GM23248 (cell line): ENCODE measurements at regions not wholly inside any gene's neighbourhood (a gene's known extent, or its start where the extent isn't known, plus 50 kb on each side); places are given as distances from the start of the nearest gene placed in this dataset.
"Not testable (repeated sequence)": the region's sequence is repeated elsewhere in the genome, so short reads cannot be mapped to it uniquely, and the experiment has no call there.

Experiments
- DNase-seq: peaks from one replicate; pipeline ENCODE4 v3.0.0-alpha.2; 2015
- H2AFZ ChIP-seq: fragments of 200-600 bp; sonication (generic); 2 replicates; pipeline ENCODE4 v1.6.1; 2016; ENCODE audit warnings: antibody characterized with exemption
- H3F3A ChIP-seq: fragments of 200-600 bp; sonication (generic); 2 replicates; pipeline ENCODE4 v1.6.1; 2016; ENCODE audit warnings: mild to moderate bottlenecking, antibody characterized with exemption, mixed run types; ENCODE audit not compliant: insufficient read depth
- H3K27ac ChIP-seq: fragments of 200-600 bp; sonication (generic); 2 replicates; pipeline ENCODE4 v1.5.1; 2016; ENCODE audit warnings: mild to moderate bottlenecking
- H3K27me3 ChIP-seq: fragments of 200-600 bp; sonication (generic); replicated peaks from 2 replicates; pipeline ENCODE4 v1.6.1; 2016; ENCODE audit warnings: mild to moderate bottlenecking; ENCODE audit not compliant: insufficient read depth
- H3K36me3 ChIP-seq: fragments of 200-600 bp; sonication (generic); 2 replicates; pipeline ENCODE4 v1.6.1; 2016; ENCODE audit warnings: low read depth, mild to moderate bottlenecking
- H3K4me1 ChIP-seq: fragments of 200-600 bp; sonication (generic); 2 replicates; pipeline ENCODE4 v1.6.1; 2016; ENCODE audit warnings: mild to moderate bottlenecking; ENCODE audit not compliant: insufficient read depth
- H3K4me2 ChIP-seq: fragments of 200-600 bp; sonication (generic); one replicate; pipeline ENCODE4 v1.6.1; 2016; ENCODE audit warnings: mild to moderate bottlenecking; ENCODE audit not compliant: unreplicated experiment
- H3K4me3 ChIP-seq: fragments of 200-600 bp; sonication (generic); 2 replicates; pipeline ENCODE4 v1.5.1; 2016; ENCODE audit warnings: mild to moderate bottlenecking
- H3K79me2 ChIP-seq: fragments of 200-600 bp; sonication (generic); 2 replicates; pipeline ENCODE4 v1.6.1; 2016; ENCODE audit warnings: mild to moderate bottlenecking; ENCODE audit not compliant: insufficient read depth
- H3K9ac ChIP-seq: fragments of 200-600 bp; sonication (generic); 2 replicates; pipeline ENCODE4 v1.6.1; 2016; ENCODE audit warnings: mild to moderate bottlenecking
- H3K9me2 ChIP-seq: fragments of 200-600 bp; sonication (generic); 2 replicates; pipeline ENCODE4 v1.6.1; 2016; ENCODE audit warnings: mixed run types, mild to moderate bottlenecking, moderate library complexity; ENCODE audit not compliant: insufficient read depth
- H3K9me3 ChIP-seq: fragments of 200-600 bp; sonication (generic); one replicate; pipeline ENCODE4 v1.6.1; 2017; ENCODE audit warnings: low read depth
- H4K20me1 ChIP-seq: fragments of 200-600 bp; sonication (generic); 2 replicates; pipeline ENCODE4 v1.6.0; 2016; ENCODE audit not compliant: insufficient read depth
- EZH2 ChIP-seq: fragments of 200-600 bp; sonication (generic); IDR thresholded peaks from 2 replicates; pipeline ENCODE4 v1.6.1; 2018; ENCODE audit warnings: antibody characterized with exemption, mild to moderate bottlenecking; ENCODE audit not compliant: insufficient read depth, poor library complexity, severe bottlenecking
- EZH2phosphoT487 ChIP-seq: fragments of 200-600 bp; sonication (generic); IDR thresholded peaks from 2 replicates; pipeline ENCODE4 v1.6.1; 2018; ENCODE audit warnings: antibody characterized with exemption, moderate library complexity, mild to moderate bottlenecking, low read depth; ENCODE audit not compliant: insufficient read depth
- WGBS, 2 experiments: methylation state at CpG; one replicate each; pipeline ENCODE4 v1.1.6; 2015 to 2017; ENCODE audit warnings: low lambda C conversion rate in 2 of 2, low coverage in 1 of 2; ENCODE audit errors: missing lambda C conversion rate in 2 of 2; 5-methylcytosine and 5-hydroxymethylcytosine counted together
- in situ Hi-C: fragments of 300-500 bp; cut with MboI; formaldehyde crosslinking; loops from 2 replicates; pipeline ENCODE4 v1.15.0; 2020

GRCh38 chr17:70716551-70716950, 547.2 kb downstream of the KCNJ2 start:
- Histone ChIP-seq H3K4me1 (no peaks in the 10 kb centered on the region), H3K79me2 (no peaks in the 10 kb centered on the region), H3K9me2 (no peaks in the 10 kb centered on the region), H3K9me3 (no peaks in the 10 kb centered on the region), H3K4me3 (no peak overlapping the region), H3F3A (no peaks in the 10 kb centered on the region), H3K4me2 (no peak overlapping the region), H3K27ac (no peak overlapping the region), H4K20me1 (no peaks in the 10 kb centered on the region), H3K36me3 (no peaks in the 10 kb centered on the region), H3K9ac (no peak overlapping the region), H2AFZ (no peak overlapping the region), H3K27me3 (0 out of 2 replicates have a peak, but pooled peaks cover 3% of the 10 kb centered on the region)
- no peak for DNase-seq
- WGBS, 2 experiments, result 48 to 58% methylated on average over 3 of the region's 3 CpGs
- no peak for TF ChIP-seq EZH2phosphoT487
- TF ChIP-seq EZH2, result no peak
- in situ Hi-C loops, result no loop called here

GRCh38 chr17:70717042-70717441, 547.7 kb downstream of the KCNJ2 start:
- no peaks in the 10 kb centered on the region for H3K9me3 ChIP-seq
- TF ChIP-seq EZH2phosphoT487 (no peak), EZH2 (no peak)
- no peak overlapping the region for H2AFZ ChIP-seq
- no peak overlapping the region for H3K27ac ChIP-seq
- no peaks in the 10 kb centered on the region for H3K4me1 ChIP-seq
- in situ Hi-C loops, result no loop called here
- no peak for DNase-seq
- no peak overlapping the region for H3K4me3 ChIP-seq
- 0 out of 2 replicates have a peak, but pooled peaks cover 3% of the 10 kb centered on the region for H3K27me3 ChIP-seq
- no peaks in the 10 kb centered on the region for H3K9me2 ChIP-seq
- no peaks in the 10 kb centered on the region for H3K79me2 ChIP-seq
- WGBS, 2 experiments, result 16 to 22% methylated on average over 1 of the region's 1 CpG
- H3F3A ChIP-seq, result no peaks in the 10 kb centered on the region
- no peak overlapping the region for H3K9ac ChIP-seq
- H3K4me2 ChIP-seq, result no peak overlapping the region
- H3K36me3 ChIP-seq, result no peaks in the 10 kb centered on the region
- H4K20me1 ChIP-seq, result no peaks in the 10 kb centered on the region

GRCh38 chr17:70736375-70736957, 567.1 kb downstream of the KCNJ2 start:
- no peaks in the 10 kb centered on the region for H3F3A ChIP-seq
- no peaks in the 10 kb centered on the region for H3K4me1 ChIP-seq
- no peak overlapping the region for H3K27ac ChIP-seq
- no peaks in the 10 kb centered on the region for H3K79me2 ChIP-seq
- no peaks in the 10 kb centered on the region for H3K36me3 ChIP-seq
- in situ Hi-C loops, result no loop called here
- no peak overlapping the region for H3K4me2 ChIP-seq
- no peak for TF ChIP-seq EZH2phosphoT487
- no peak for TF ChIP-seq EZH2
- H3K4me3 ChIP-seq, result no peak overlapping the region
- H4K20me1 ChIP-seq, result no peaks in the 10 kb centered on the region
- H3K27me3 ChIP-seq, result no peaks in the 10 kb centered on the region; the same call in 1 of the 2 replicates
- WGBS, 2 experiments, result 43% methylated on average over 4 of the region's 4 CpGs
- H3K9ac ChIP-seq, result no peak overlapping the region
- no peak overlapping the region for H2AFZ ChIP-seq
- DNase-seq, result no peak
- H3K9me2 ChIP-seq, result no peaks in the 10 kb centered on the region
- H3K9me3 ChIP-seq, result no peaks in the 10 kb centered on the region

- Histone ChIP-seq H3F3A (no peaks in the 10 kb centered on the region), H3K4me2 (no peak overlapping the region), H3K79me2 (no peaks in the 10 kb centered on the region), H3K27me3 (no peaks in the 10 kb centered on the region; the same call in 1 of the 2 replicates), H2AFZ (no peak overlapping the region), H3K4me3 (no peak overlapping the region), H3K9me2 (no peaks in the 10 kb centered on the region), H3K9me3 (no peaks in the 10 kb centered on the region), H3K36me3 (no peaks in the 10 kb centered on the region), H3K9ac (no peak overlapping the region), H3K4me1 (no peaks in the 10 kb centered on the region), H4K20me1 (no peaks in the 10 kb centered on the region), H3K27ac (no peak overlapping the region)
- DNase-seq, result no peak
- 21 to 22% methylated on average over 2 of the region's 2 CpGs for WGBS, 2 experiments
- in situ Hi-C loops, result no loop called here
- TF ChIP-seq EZH2 (no peak), EZH2phosphoT487 (no peak)
These were observed 569.7 kb downstream of the KCNJ2 start for GRCh38 chr17:70739065-70739464.

- H3F3A ChIP-seq, H2AFZ ChIP-seq, H3K9ac ChIP-seq, H3K4me2 ChIP-seq, DNase-seq, H3K4me1 ChIP-seq, H3K9me2 ChIP-seq, H3K79me2 ChIP-seq, H3K4me3 ChIP-seq, H3K27ac ChIP-seq, H3K27me3 ChIP-seq, H3K9me3 ChIP-seq, H4K20me1 ChIP-seq, in situ Hi-C loops, H3K36me3 ChIP-seq: not testable (repeated sequence)
- 8 to 26% methylated on average over 1 of the region's 1 CpG for WGBS, 2 experiments
These were observed 577.2 kb downstream of the KCNJ2 start for GRCh38 chr17:70746574-70746973.
